ENCODE measurements at regions not wholly inside any gene's neighbourhood (a gene's known extent, or its start where the extent isn't known, plus 50 kb on each side); places are given as distances from the start of the nearest gene placed in this dataset.

- TF ChIP-seq CTCF (conservative IDR thresholded peaks at IDR 0.05 in 1 of 2, IDR thresholded peaks at IDR 0.05 in 1 of 2; ENCODE audit: low read depth in 1 of 2, low read length in 2 of 2), result no peak
- TF ChIP-seq EZH2 (IDR thresholded peaks at IDR 0.05; ENCODE audit: low read length, missing control alignments), result no peak
Measured at GRCh38 chrX:44747317-44747716, 96.5 kb upstream of the DUSP21 start.

Measured in fibroblast of lung (primary cell).